ENCODE measurements at regions not wholly inside any gene's neighbourhood (a gene's known extent, or its start where the extent isn't known, plus 50 kb on each side); places are given as distances from the start of the nearest gene placed in this dataset.

- H3K36me3 ChIP-seq (ENCODE audit: control insufficient read depth, insufficient read depth, low read length) = no peaks in the 10 kb centered on the region
- POLR2A ChIA-PET = no interaction called here
- in situ Hi-C loops (cut with MboI) = no loop called here
These were observed 376.4 kb downstream of the KCTD16 start for GRCh38 chr5:144547098-144547499.

More at GRCh38 chr5:144547098-144547499, 376.4 kb downstream of the KCTD16 start:
- Histone ChIP-seq H4K20me1 (replicated peaks; ENCODE audit: control insufficient read depth, insufficient read depth, low read length) (no peaks in the 10 kb centered on the region), H3K27ac (ENCODE audit: extremely low read depth, low read depth, low read length) (no peak overlapping the region), H3K9ac (ENCODE audit: insufficient read depth in 1 of 2, low read depth in 2 of 2, low read length in 2 of 2) (no peak overlapping the region), H3K4me3 (no peak overlapping the region), H3K79me2 (ENCODE audit: control insufficient read depth, insufficient read depth, low read length) (no peaks in the 10 kb centered on the region), H3K4me1 (replicated peaks in 1 of 2; ENCODE audit: control insufficient read depth in 2 of 2, insufficient read depth in 2 of 2, low read length in 2 of 2) (no peaks in the 10 kb centered on the region), H3K9me3 (replicated peaks; ENCODE audit: control insufficient read depth, insufficient read depth, low read depth, low read length) (no peaks in the 10 kb centered on the region), H3K27me3 (ENCODE audit: control insufficient read depth in 2 of 2, insufficient read depth in 2 of 2, low read length in 2 of 2) (no peaks in the 10 kb centered on the region), H2AFZ (ENCODE audit: low read depth, low read length) (no peak overlapping the region), H3K4me2 (ENCODE audit: insufficient read depth, low read length) (no peak overlapping the region), H3K9me1 (ENCODE audit: control insufficient read depth, insufficient read depth, low read length) (no peaks in the 10 kb centered on the region)
- intact Hi-C loops (cut with micrococcal nuclease) = no loop called here
- TF ChIP-seq CREM (IDR thresholded peaks at IDR 0.05; ENCODE audit: low read depth) (no peak), ZNF274 (IDR thresholded peaks at IDR 0.05; ENCODE audit: borderline replicate concordance, low read depth, low read length) (no peak), SREBF2 (CRISPR knock-in tag; IDR thresholded peaks at IDR 0.05) (no peak), MEF2A (IDR thresholded peaks at IDR 0.05; ENCODE audit: control insufficient read depth, low read depth, low read length) (no peak), CBX3 (IDR thresholded peaks at IDR 0.05; ENCODE audit: borderline replicate concordance in 1 of 2, low read length in 2 of 2) (no peak), ARID4B (CRISPR knock-in tag; IDR thresholded peaks at IDR 0.05) (no peak), GATA2 (CRISPR knock-in tag; IDR thresholded peaks at IDR 0.05) (no peak), ZNF41 (CRISPR knock-in tag; conservative IDR thresholded peaks at IDR 0.05) (no peak), NFIX (CRISPR knock-in tag; IDR thresholded peaks at IDR 0.05; ENCODE audit: low read depth) (no peak), HDAC1 (IDR thresholded peaks at IDR 0.05) (no peak), JUN (IDR thresholded peaks at IDR 0.05; ENCODE audit: borderline replicate concordance, low read depth, low read length) (no peak), JUN (CRISPR knock-in tag; IDR thresholded peaks at IDR 0.05; ENCODE audit: borderline replicate concordance) (no peak), RFX1 (IDR thresholded peaks at IDR 0.05) (no peak), PRMT5 (CRISPR knock-in tag; IDR thresholded peaks at IDR 0.05) (no peak), MEF2D (tag; conservative IDR thresholded peaks at IDR 0.05; ENCODE audit: low read depth) (no peak), TEAD4 (IDR thresholded peaks at IDR 0.05; ENCODE audit: low read length) (no peak), TEAD4 (CRISPR knock-in tag; IDR thresholded peaks at IDR 0.05; ENCODE audit: borderline replicate concordance) (no peak)
- TF ChIP-seq, protein P1, sequence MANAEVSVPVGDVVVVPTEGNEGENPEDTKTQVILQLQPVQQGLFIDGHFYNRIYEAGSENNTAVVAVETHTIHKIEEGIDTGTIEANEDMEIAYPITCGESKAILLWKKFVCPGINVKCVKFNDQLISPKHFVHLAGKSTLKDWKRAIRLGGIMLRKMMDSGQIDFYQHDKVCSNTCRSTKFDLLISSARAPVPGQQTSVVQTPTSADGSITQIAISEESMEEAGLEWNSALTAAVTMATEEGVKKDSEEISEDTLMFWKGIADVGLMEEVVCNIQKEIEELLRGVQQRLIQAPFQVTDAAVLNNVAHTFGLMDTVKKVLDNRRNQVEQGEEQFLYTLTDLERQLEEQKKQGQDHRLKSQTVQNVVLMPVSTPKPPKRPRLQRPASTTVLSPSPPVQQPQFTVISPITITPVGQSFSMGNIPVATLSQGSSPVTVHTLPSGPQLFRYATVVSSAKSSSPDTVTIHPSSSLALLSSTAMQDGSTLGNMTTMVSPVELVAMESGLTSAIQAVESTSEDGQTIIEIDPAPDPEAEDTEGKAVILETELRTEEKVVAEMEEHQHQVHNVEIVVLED (CRISPR knock-in tag; IDR thresholded peaks at IDR 0.05) = no peak
- WGBS (ENCODE audit: insufficient coverage, low coverage, missing lambda C conversion rate) = 3% methylated on average over 1 of the region's 1 CpG
- ATAC-seq (no peak), DNase-seq (ENCODE audit: extremely low read depth in 1 of 4, low spot score in 3 of 4) (no peak), FAIRE-seq (no peak)
- no TSS peak for BruUV-seq (replicated peaks)
- CTCF ChIA-PET (ENCODE audit: low intra/inter-chr PET ratio) = no interaction called here

All from K562 (cell line).